K562 (cell line): ENCODE measurements at regions not wholly inside any gene's neighbourhood (a gene's known extent, or its start where the extent isn't known, plus 50 kb on each side); places are given as distances from the start of the nearest gene placed in this dataset.

ENCODE experiments used
- CEBPZ ChIP-seq: fragments of 150-350 bp; IDR thresholded peaks from 2 replicates; pipeline ENCODE4 v1.6.1; 2014; ENCODE audit warnings: low read depth, mild to moderate bottlenecking, low read length, borderline replicate concordance
- DIDO1 ChIP-seq: fragments of 450-650 bp; IDR thresholded peaks from 2 replicates; pipeline ENCODE4 v1.6.1; 2016; ENCODE audit warnings: low read depth, missing biosample characterization, missing genetic modification characterization
- FOXJ3 ChIP-seq: sonication (generic); formaldehyde crosslinking; IDR thresholded peaks from 2 replicates; pipeline ENCODE4 v1.4.0; 2020; ENCODE audit warnings: mild to moderate bottlenecking, missing genetic modification reagents

GRCh38 chr15:38202361-38202760 is 50.3 kb upstream of the SPRED1 start (continued):
- TF ChIP-seq CEBPZ (no peak), DIDO1 (tag) (no peak), FOXJ3 (CRISPR knock-in tag) (no peak)
